Mesendoderm (in vitro differentiated cells): ENCODE measurements at regions not wholly inside any gene's neighbourhood (a gene's known extent, or its start where the extent isn't known, plus 50 kb on each side); places are given as distances from the start of the nearest gene placed in this dataset.
"Not testable (repeated sequence)": the region's sequence is repeated elsewhere in the genome, so short reads cannot be mapped to it uniquely, and the experiment has no call there.

ENCODE experiments used
- DNase-seq: peaks from one replicate; pipeline ENCODE4 v3.0.0; 2013
- H2AK5ac ChIP-seq: 2 replicates; pipeline ENCODE4 v1.6.1; 2013; ENCODE audit warnings: low read length, inconsistent platforms
- H2BK120ac ChIP-seq: 2 replicates; pipeline ENCODE4 v1.6.1; 2013; ENCODE audit warnings: low read depth, mild to moderate bottlenecking, low read length, moderate library complexity, mixed read lengths
- H2BK15ac ChIP-seq: replicated peaks from 2 replicates; pipeline ENCODE4 v1.6.1; 2013; ENCODE audit warnings: low read depth, mild to moderate bottlenecking, moderate library complexity
- H2BK5ac ChIP-seq: 2 replicates; pipeline ENCODE4 v1.6.1; 2013; ENCODE audit warnings: low read length, inconsistent platforms
- H3K18ac ChIP-seq: 2 replicates; pipeline ENCODE4 v1.6.1; 2013; ENCODE audit warnings: mild to moderate bottlenecking, low read length, mixed read lengths
- H3K23ac ChIP-seq: one replicate; pipeline ENCODE4 v1.6.1; 2013; ENCODE audit warnings: low read length
- H3K27ac ChIP-seq: 2 replicates; pipeline ENCODE4 v1.5.1; 2013; ENCODE audit warnings: low read depth, mild to moderate bottlenecking, inconsistent platforms, low read length, moderate library complexity
- H3K27me3 ChIP-seq: 2 replicates; pipeline ENCODE4 v1.6.1; 2013; ENCODE audit warnings: low read length, control low read depth, mild to moderate bottlenecking, inconsistent platforms; ENCODE audit not compliant: insufficient read depth, poor library complexity
- H3K36me3 ChIP-seq: 2 replicates; pipeline ENCODE4 v1.6.1; 2013; ENCODE audit warnings: low read length, inconsistent platforms; ENCODE audit not compliant: control insufficient read depth, insufficient read depth
- H3K4ac ChIP-seq: one replicate; pipeline ENCODE4 v1.6.1; 2013; ENCODE audit warnings: low read depth, mild to moderate bottlenecking, low read length, moderate library complexity
- H3K4me1 ChIP-seq: 2 replicates; pipeline ENCODE4 v1.6.1; 2013; ENCODE audit warnings: low read depth, low read length, inconsistent platforms; ENCODE audit not compliant: control insufficient read depth
- H3K4me2 ChIP-seq: 2 replicates; pipeline ENCODE4 v1.6.1; 2013; ENCODE audit warnings: low read length
- H3K4me3 ChIP-seq: 2 replicates; pipeline ENCODE4 v1.5.1; 2013; ENCODE audit warnings: mild to moderate bottlenecking, low read length
- H3K56ac ChIP-seq: one replicate; pipeline ENCODE4 v1.6.1; 2013; ENCODE audit warnings: low read length
- H3K79me1 ChIP-seq: 2 replicates; pipeline ENCODE4 v1.6.1; 2013; ENCODE audit warnings: low read length, inconsistent platforms
- H3K79me2 ChIP-seq: 2 replicates; pipeline ENCODE4 v1.6.1; 2013; ENCODE audit warnings: mild to moderate bottlenecking, low read length; ENCODE audit not compliant: control insufficient read depth, insufficient read depth
- H3K9ac ChIP-seq: 2 replicates; pipeline ENCODE4 v1.6.1; 2013; ENCODE audit warnings: low read length, inconsistent platforms
- H4K5ac ChIP-seq: one replicate; pipeline ENCODE4 v1.6.1; 2013; ENCODE audit warnings: low read length
- H4K8ac ChIP-seq: one replicate; pipeline ENCODE4 v1.6.1; 2013; ENCODE audit warnings: low read depth, mild to moderate bottlenecking, control low read depth, low read length, moderate library complexity
- WGBS: extraction: QIAGEN DNeasy Blood & Tissue Kit; methylation state at CpG from one replicate; pipeline ENCODE4 v1.1.7; 2013; ENCODE audit warnings: low lambda C conversion rate, missing lambda C conversion rate; ENCODE audit not compliant: insufficient coverage; ENCODE audit errors: extremely low coverage; 5-methylcytosine and 5-hydroxymethylcytosine counted together

- no peak overlapping the region for H4K8ac ChIP-seq
- no CpG with 5 or more reads among the region's 3 CpGs for WGBS
These were observed 160.4 kb upstream of the MPDZ start for GRCh38 chr9:13439685-13440476.

GRCh38 chr9:13437866-13438265 is 158.4 kb upstream of the MPDZ start:
- no peaks in the 10 kb centered on the region for H3K4me1 ChIP-seq
- no peaks in the 10 kb centered on the region for H3K27me3 ChIP-seq
- no peak for DNase-seq

More at GRCh38 chr9:13439685-13440476, 160.4 kb upstream of the MPDZ start:
- DNase-seq, result no peak
- H3K79me1 ChIP-seq, result no peaks in the 10 kb centered on the region
- no peak overlapping the region for H3K56ac ChIP-seq
- H2BK5ac ChIP-seq, result no peak overlapping the region
- no peak overlapping the region for H2AK5ac ChIP-seq
- H3K4me1 ChIP-seq, result no peaks in the 10 kb centered on the region
- no peak overlapping the region for H2BK15ac ChIP-seq
- no peak overlapping the region for H3K18ac ChIP-seq
- no peak overlapping the region for H3K27ac ChIP-seq
- H3K4me2 ChIP-seq, result no peak overlapping the region
- H3K4ac ChIP-seq, result no peak overlapping the region
- H3K23ac ChIP-seq, result no peak overlapping the region
- no peak overlapping the region for H2BK120ac ChIP-seq
- H3K79me2 ChIP-seq, result no peaks in the 10 kb centered on the region
- no peak overlapping the region for H3K9ac ChIP-seq
- H3K36me3 ChIP-seq, result no peaks in the 10 kb centered on the region
- no peak overlapping the region for H4K5ac ChIP-seq
- no peaks in the 10 kb centered on the region for H3K27me3 ChIP-seq
- H3K4me3 ChIP-seq, result no peak overlapping the region

GRCh38 chr9:13436591-13436990 is 157.1 kb upstream of the MPDZ start:
- H2BK15ac ChIP-seq, result no peak overlapping the region
- H2AK5ac ChIP-seq, result no peak overlapping the region
- H3K23ac ChIP-seq, result no peak overlapping the region
- no peak overlapping the region for H3K56ac ChIP-seq
- no peak overlapping the region for H4K8ac ChIP-seq
- H3K36me3 ChIP-seq, result no peaks in the 10 kb centered on the region
- no CpG with 5 or more reads among the region's 1 CpG for WGBS
- H2BK120ac ChIP-seq, result no peak overlapping the region
- no peak overlapping the region for H3K27ac ChIP-seq
- no peak overlapping the region for H4K5ac ChIP-seq
- H3K79me2 ChIP-seq, result no peaks in the 10 kb centered on the region
- DNase-seq, result no peak
- no peak overlapping the region for H2BK5ac ChIP-seq
- H3K9ac ChIP-seq, result no peak overlapping the region
- H3K18ac ChIP-seq, result no peak overlapping the region
- H3K4ac ChIP-seq, result no peak overlapping the region
- no peak overlapping the region for H3K4me2 ChIP-seq
- H3K27me3 ChIP-seq, result no peaks in the 10 kb centered on the region
- no peaks in the 10 kb centered on the region for H3K79me1 ChIP-seq
- no peaks in the 10 kb centered on the region for H3K4me1 ChIP-seq
- H3K4me3 ChIP-seq, result no peak overlapping the region

More at GRCh38 chr9:13437866-13438265, 158.4 kb upstream of the MPDZ start:
- no peak overlapping the region for H3K4me3 ChIP-seq
- WGBS, result no CpG with 5 or more reads among the region's 1 CpG
- H3K79me2 ChIP-seq, result no peaks in the 10 kb centered on the region
- H4K8ac ChIP-seq, result no peak overlapping the region
- H3K9ac ChIP-seq, result no peak overlapping the region
- H3K18ac ChIP-seq, result no peak overlapping the region
- H3K56ac ChIP-seq, result no peak overlapping the region
- no peak overlapping the region for H2BK120ac ChIP-seq
- H3K4ac ChIP-seq, result no peak overlapping the region
- no peak overlapping the region for H3K23ac ChIP-seq
- H3K4me2 ChIP-seq, result no peak overlapping the region
- H3K27ac ChIP-seq, result no peak overlapping the region
- no peak overlapping the region for H4K5ac ChIP-seq
- H2BK5ac ChIP-seq, result no peak overlapping the region
- H3K36me3 ChIP-seq, result no peaks in the 10 kb centered on the region
- H2BK15ac ChIP-seq, result no peak overlapping the region
- H2AK5ac ChIP-seq, result no peak overlapping the region
- no peaks in the 10 kb centered on the region for H3K79me1 ChIP-seq

- not testable (repeated sequence) for H3K36me3 ChIP-seq, H3K79me1 ChIP-seq, H3K23ac ChIP-seq, H2AK5ac ChIP-seq, DNase-seq, H3K18ac ChIP-seq, H3K27me3 ChIP-seq, H3K4me2 ChIP-seq, H2BK120ac ChIP-seq, H3K27ac ChIP-seq, H4K8ac ChIP-seq, H4K5ac ChIP-seq, H3K79me2 ChIP-seq, H3K4me3 ChIP-seq, H2BK5ac ChIP-seq, H3K4ac ChIP-seq, H3K4me1 ChIP-seq, H3K56ac ChIP-seq, H2BK15ac ChIP-seq, H3K9ac ChIP-seq
- WGBS, result no CpG with 5 or more reads among the region's 4 CpGs
These were observed 154.0 kb upstream of the MPDZ start for GRCh38 chr9:13433453-13433852.

- no peak overlapping the region for H3K9ac ChIP-seq
- H2BK120ac ChIP-seq, result no peak overlapping the region
- no CpG with 5 or more reads among the region's 1 CpG for WGBS
- H2BK15ac ChIP-seq, result no peak overlapping the region
- no peak overlapping the region for H3K4me2 ChIP-seq
- H4K5ac ChIP-seq, result no peak overlapping the region
- no peak overlapping the region for H2AK5ac ChIP-seq
- H3K4ac ChIP-seq, result no peak overlapping the region
- H3K36me3 ChIP-seq, result no peaks in the 10 kb centered on the region
- no peaks in the 10 kb centered on the region for H3K27me3 ChIP-seq
- H2BK5ac ChIP-seq, result no peak overlapping the region
- H3K4me3 ChIP-seq, result no peak overlapping the region
- no peaks in the 10 kb centered on the region for H3K79me2 ChIP-seq
- H3K79me1 ChIP-seq, result no peaks in the 10 kb centered on the region
- H3K27ac ChIP-seq, result no peak overlapping the region
- H3K23ac ChIP-seq, result no peak overlapping the region
- H3K56ac ChIP-seq, result no peak overlapping the region
- no peaks in the 10 kb centered on the region for H3K4me1 ChIP-seq
- DNase-seq, result no peak
- no peak overlapping the region for H4K8ac ChIP-seq
- H3K18ac ChIP-seq, result no peak overlapping the region
These were observed 153.4 kb upstream of the MPDZ start for GRCh38 chr9:13432904-13433303.

GRCh38 chr9:13431692-13432091 is 152.2 kb upstream of the MPDZ start:
- Histone ChIP-seq H2AK5ac (no peak overlapping the region), H3K4ac (no peak overlapping the region), H2BK15ac (no peak overlapping the region), H3K27me3 (no peaks in the 10 kb centered on the region), H2BK120ac (no peak overlapping the region), H3K56ac (no peak overlapping the region), H4K8ac (no peak overlapping the region), H4K5ac (no peak overlapping the region), H3K79me1 (no peaks in the 10 kb centered on the region), H3K79me2 (no peaks in the 10 kb centered on the region), H3K4me2 (no peak overlapping the region), H3K4me3 (no peak overlapping the region), H2BK5ac (no peak overlapping the region), H3K27ac (no peak overlapping the region), H3K18ac (no peak overlapping the region), H3K36me3 (no peaks in the 10 kb centered on the region), H3K9ac (no peak overlapping the region), H3K4me1 (no peaks in the 10 kb centered on the region), H3K23ac (no peak overlapping the region)
- WGBS, result no CpG with 5 or more reads among the region's 2 CpGs
- DNase-seq, result no peak
